Panc1 (cell line): ENCODE measurements at regions not wholly inside any gene's neighbourhood (a gene's known extent, or its start where the extent isn't known, plus 50 kb on each side); places are given as distances from the start of the nearest gene placed in this dataset.

Experiments used
- ATAC-seq: fragments of 200-7000 bp; cut with Tn5 transposase; 2 replicates; pipeline ENCODE4 v1.9.1; 2020; ENCODE audit warnings: mild to moderate bottlenecking, moderate library complexity
- BruUV-seq: library from RNA; stranded (reverse); fragments of 400-500 nt; replicated peaks from 2 replicates; lab custom pipeline; 2021; lab: Mats Ljungman, UMichigan
- CTCF ChIA-PET: fragments of 300-600 bp; sonication (Branson Sonifier 250); formaldehyde crosslinking; loops from one replicate; lab custom pipeline; 2022; ENCODE audit warnings: antibody characterized with exemption; lab: Charles Lee
- POLR2A ChIA-PET: fragments of 300-600 bp; sonication (Branson Sonifier 250); formaldehyde crosslinking; loops from one replicate; lab custom pipeline; 2022; ENCODE audit warnings: antibody characterized with exemption; lab: Charles Lee
- DNase-seq: peaks from one replicate; pipeline ENCODE4 v3.0.0-alpha.2; 2010; ENCODE audit warnings: low read depth, low spot score
- H3K27ac ChIP-seq: 2 replicates; pipeline ENCODE4 v1.5.1; 2011; ENCODE audit warnings: mild to moderate bottlenecking, low read length, inconsistent platforms
- H3K27me3 ChIP-seq: fragments of 200-500 bp; sonication (Bioruptor generic); 2 replicates; pipeline ENCODE4 v1.6.0; 2014; ENCODE audit warnings: low read length, inconsistent platforms; ENCODE audit not compliant: control insufficient read depth, insufficient read depth
- H3K36me3 ChIP-seq: fragments of 200-500 bp; sonication (Bioruptor generic); 2 replicates; pipeline ENCODE4 v1.5.1; 2014; ENCODE audit warnings: inconsistent platforms, mild to moderate bottlenecking, low read length, moderate library complexity; ENCODE audit not compliant: control insufficient read depth, insufficient read depth
- H3K4me1 ChIP-seq: 2 replicates; pipeline ENCODE4 v1.5.1; 2011; ENCODE audit warnings: inconsistent platforms, mild to moderate bottlenecking, low read length, moderate library complexity; ENCODE audit not compliant: control insufficient read depth, insufficient read depth
- H3K4me3 ChIP-seq, 2 experiments: 2 replicates each; pipeline ENCODE4 v1.5.1; 2011 to 2012; ENCODE audit warnings: low read depth in 2 of 2, low read length in 2 of 2, mild to moderate bottlenecking in 2 of 2, inconsistent platforms in 1 of 2, moderate library complexity in 1 of 2
- H3K9me3 ChIP-seq: fragments of 200-500 bp; sonication (Bioruptor generic); 2 replicates; pipeline ENCODE4 v1.5.1; 2014; ENCODE audit warnings: low read depth, mild to moderate bottlenecking, inconsistent platforms, low read length, moderate library complexity; ENCODE audit not compliant: control insufficient read depth, insufficient read depth
- POLR2AphosphoS5 ChIP-seq: IDR thresholded peaks from 2 replicates; pipeline ENCODE4 v1.6.1; 2012; ENCODE audit warnings: mild to moderate bottlenecking, low read depth, low read length, moderate library complexity
- SIN3A ChIP-seq: IDR thresholded peaks from 2 replicates; pipeline ENCODE4 v1.6.1; 2012; ENCODE audit warnings: low read depth, mild to moderate bottlenecking, low read length, moderate library complexity, borderline replicate concordance; ENCODE audit not compliant: insufficient read depth
- TCF7L2 ChIP-seq: IDR thresholded peaks from 2 replicates; pipeline ENCODE4 v1.6.1; 2011; ENCODE audit warnings: mild to moderate bottlenecking, low read depth, low read length, inconsistent platforms
- in situ Hi-C: cut with HindIII; loops from 2 replicates; pipeline ENCODE4 v1.10.0; 2016; ENCODE audit warnings: low sequenced_read_pairs, low pct_unique_long_range_greater_than_20kb
- intact Hi-C: fragments of 100-400 bp; cut with micrococcal nuclease; formaldehyde crosslinking; loops from one replicate; pipeline ENCODE4 v1.10.0; 2022; ENCODE audit not compliant: unreplicated experiment
- TF ChIP-seq, protein P1 (sequence below): fragments of 450-650 bp; IDR thresholded peaks from 2 replicates; pipeline ENCODE4 v1.5.1; 2017; ENCODE audit warnings: mild to moderate bottlenecking
- TF ChIP-seq, protein P2 (sequence below), 2 experiments: IDR thresholded peaks; 2 replicates each; pipeline ENCODE4 v1.6.1; 2011 to 2012; ENCODE audit warnings: low read depth in 2 of 2, control low read depth in 1 of 2, low read length in 1 of 2, mild to moderate bottlenecking in 1 of 2, moderate library complexity in 1 of 2; ENCODE audit not compliant: insufficient read depth in 1 of 2

DNA sequence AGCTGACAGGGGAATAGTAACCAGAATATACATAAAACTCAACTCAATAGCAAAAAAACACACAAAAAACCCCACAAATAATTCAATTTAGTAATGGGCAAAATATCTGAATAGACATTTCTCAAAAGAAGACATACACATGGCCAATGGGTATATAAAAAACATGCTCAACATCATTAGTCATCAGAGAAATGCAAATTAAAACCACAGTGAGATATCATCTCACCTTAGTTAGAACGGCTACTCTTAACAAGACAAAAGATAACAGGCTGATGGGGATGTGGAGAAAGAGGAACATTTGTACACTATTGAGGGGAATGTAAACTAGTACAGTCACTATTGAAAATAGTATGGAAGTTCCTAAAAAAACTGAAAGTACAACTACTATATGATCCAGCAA lies 678.6 kb downstream of the MECOM start:
- in situ Hi-C loops (no loop called here), intact Hi-C loops (no loop called here)
- Histone ChIP-seq H3K27me3 (no peaks in the 10 kb centered on the region), H3K36me3 (no peaks in the 10 kb centered on the region), H3K9me3 (no peaks in the 10 kb centered on the region), H3K27ac (no peak overlapping the region), H3K4me3 (no peak overlapping the region), H3K4me1 (no peaks in the 10 kb centered on the region)
- BruUV-seq = no TSS peak
- CTCF ChIA-PET = no interaction called here
- no peak for TF ChIP-seq POLR2AphosphoS5
- TF ChIP-seq, protein P1, sequence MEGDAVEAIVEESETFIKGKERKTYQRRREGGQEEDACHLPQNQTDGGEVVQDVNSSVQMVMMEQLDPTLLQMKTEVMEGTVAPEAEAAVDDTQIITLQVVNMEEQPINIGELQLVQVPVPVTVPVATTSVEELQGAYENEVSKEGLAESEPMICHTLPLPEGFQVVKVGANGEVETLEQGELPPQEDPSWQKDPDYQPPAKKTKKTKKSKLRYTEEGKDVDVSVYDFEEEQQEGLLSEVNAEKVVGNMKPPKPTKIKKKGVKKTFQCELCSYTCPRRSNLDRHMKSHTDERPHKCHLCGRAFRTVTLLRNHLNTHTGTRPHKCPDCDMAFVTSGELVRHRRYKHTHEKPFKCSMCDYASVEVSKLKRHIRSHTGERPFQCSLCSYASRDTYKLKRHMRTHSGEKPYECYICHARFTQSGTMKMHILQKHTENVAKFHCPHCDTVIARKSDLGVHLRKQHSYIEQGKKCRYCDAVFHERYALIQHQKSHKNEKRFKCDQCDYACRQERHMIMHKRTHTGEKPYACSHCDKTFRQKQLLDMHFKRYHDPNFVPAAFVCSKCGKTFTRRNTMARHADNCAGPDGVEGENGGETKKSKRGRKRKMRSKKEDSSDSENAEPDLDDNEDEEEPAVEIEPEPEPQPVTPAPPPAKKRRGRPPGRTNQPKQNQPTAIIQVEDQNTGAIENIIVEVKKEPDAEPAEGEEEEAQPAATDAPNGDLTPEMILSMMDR = no peak
- TF ChIP-seq, protein P2, sequence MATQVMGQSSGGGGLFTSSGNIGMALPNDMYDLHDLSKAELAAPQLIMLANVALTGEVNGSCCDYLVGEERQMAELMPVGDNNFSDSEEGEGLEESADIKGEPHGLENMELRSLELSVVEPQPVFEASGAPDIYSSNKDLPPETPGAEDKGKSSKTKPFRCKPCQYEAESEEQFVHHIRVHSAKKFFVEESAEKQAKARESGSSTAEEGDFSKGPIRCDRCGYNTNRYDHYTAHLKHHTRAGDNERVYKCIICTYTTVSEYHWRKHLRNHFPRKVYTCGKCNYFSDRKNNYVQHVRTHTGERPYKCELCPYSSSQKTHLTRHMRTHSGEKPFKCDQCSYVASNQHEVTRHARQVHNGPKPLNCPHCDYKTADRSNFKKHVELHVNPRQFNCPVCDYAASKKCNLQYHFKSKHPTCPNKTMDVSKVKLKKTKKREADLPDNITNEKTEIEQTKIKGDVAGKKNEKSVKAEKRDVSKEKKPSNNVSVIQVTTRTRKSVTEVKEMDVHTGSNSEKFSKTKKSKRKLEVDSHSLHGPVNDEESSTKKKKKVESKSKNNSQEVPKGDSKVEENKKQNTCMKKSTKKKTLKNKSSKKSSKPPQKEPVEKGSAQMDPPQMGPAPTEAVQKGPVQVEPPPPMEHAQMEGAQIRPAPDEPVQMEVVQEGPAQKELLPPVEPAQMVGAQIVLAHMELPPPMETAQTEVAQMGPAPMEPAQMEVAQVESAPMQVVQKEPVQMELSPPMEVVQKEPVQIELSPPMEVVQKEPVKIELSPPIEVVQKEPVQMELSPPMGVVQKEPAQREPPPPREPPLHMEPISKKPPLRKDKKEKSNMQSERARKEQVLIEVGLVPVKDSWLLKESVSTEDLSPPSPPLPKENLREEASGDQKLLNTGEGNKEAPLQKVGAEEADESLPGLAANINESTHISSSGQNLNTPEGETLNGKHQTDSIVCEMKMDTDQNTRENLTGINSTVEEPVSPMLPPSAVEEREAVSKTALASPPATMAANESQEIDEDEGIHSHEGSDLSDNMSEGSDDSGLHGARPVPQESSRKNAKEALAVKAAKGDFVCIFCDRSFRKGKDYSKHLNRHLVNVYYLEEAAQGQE (IDR thresholded peaks at IDR 0.05; ENCODE audit: insufficient read depth in 1 of 2, low read depth in 2 of 2, low read length in 1 of 2) = no peak
- no peak for TF ChIP-seq TCF7L2
- TF ChIP-seq SIN3A = no peak
- no peak for ATAC-seq
- no peak for DNase-seq
- POLR2A ChIA-PET = no interaction called here

DNA sequence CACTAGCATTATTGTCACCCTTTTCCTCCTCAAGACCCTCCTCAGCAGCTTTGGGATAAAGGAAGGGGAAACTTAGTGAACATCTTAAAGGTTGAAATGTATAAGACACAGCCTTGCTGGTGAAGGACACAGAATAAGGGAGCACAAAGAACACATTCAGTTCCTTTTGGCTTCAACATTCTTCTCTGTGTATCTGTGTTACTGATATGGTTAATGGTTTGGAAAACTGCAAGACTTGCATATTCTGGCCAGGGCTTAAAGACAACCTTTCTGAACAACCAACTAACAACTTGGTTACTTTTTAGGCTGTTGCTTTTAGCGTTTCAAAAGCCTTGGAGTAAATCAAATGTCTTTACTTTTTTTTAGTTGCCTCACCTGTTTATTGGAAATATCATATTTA lies 680.5 kb downstream of the MECOM start:
- TF ChIP-seq, protein P1 = no peak
- TF ChIP-seq TCF7L2 = no peak
- no peak for TF ChIP-seq POLR2AphosphoS5
- no peak for TF ChIP-seq SIN3A
- TF ChIP-seq, protein P2 (IDR thresholded peaks at IDR 0.05; ENCODE audit: insufficient read depth in 1 of 2, low read depth in 2 of 2, low read length in 1 of 2) = no peak
- Histone ChIP-seq H3K27me3 (no peaks in the 10 kb centered on the region), H3K4me1 (no peaks in the 10 kb centered on the region), H3K36me3 (no peaks in the 10 kb centered on the region), H3K27ac (no peak overlapping the region), H3K4me3 (no peak overlapping the region), H3K9me3 (no peaks in the 10 kb centered on the region)
- ChIA-PET CTCF (no interaction called here), POLR2A (no interaction called here)
- DNase-seq = no peak
- ATAC-seq = no peak
- in situ Hi-C loops = no loop called here
- BruUV-seq = no TSS peak
- intact Hi-C loops = no loop called here
